HPDE6-E6E7 (cell line): ENCODE measurements at regions not wholly inside any gene's neighbourhood (a gene's known extent, or its start where the extent isn't known, plus 50 kb on each side); places are given as distances from the start of the nearest gene placed in this dataset.

Source experiments
- DNase-seq: peaks from one replicate; pipeline ENCODE4 v3.0.0; 2011; ENCODE audit warnings: missing footprints; ENCODE audit errors: extremely low spot score

- no peak for DNase-seq
Measured at GRCh38 chr15:62608369-62608768, 434.2 kb upstream of the TPM1 start.

GRCh38 chr15:62610265-62610869 lies 432.2 kb upstream of the TPM1 start:
- DNase-seq = no peak

GRCh38 chr15:62611002-62611401 lies 431.5 kb upstream of the TPM1 start:
- no peak for DNase-seq

- no peak for DNase-seq
Measured at GRCh38 chr15:62612183-62612733, 430.3 kb upstream of the TPM1 start.

- no peak for DNase-seq
Measured at GRCh38 chr15:62612771-62613170, 429.8 kb upstream of the TPM1 start.

GRCh38 chr15:62616746-62617145 lies 425.8 kb upstream of the TPM1 start:
- DNase-seq = no peak

- DNase-seq = no peak
Measured at GRCh38 chr15:62617741-62618140, 424.8 kb upstream of the TPM1 start.

GRCh38 chr15:62618432-62618831 lies 424.1 kb upstream of the TPM1 start:
- DNase-seq = peak; percentile 69

- no peak for DNase-seq
Measured at GRCh38 chr15:62618846-62619504, 423.6 kb upstream of the TPM1 start.

- no peak for DNase-seq
Measured at GRCh38 chr15:62619526-62619925, 423.0 kb upstream of the TPM1 start.

GRCh38 chr15:62622775-62623174 lies 419.8 kb upstream of the TPM1 start:
- no peak for DNase-seq

- DNase-seq = no peak
Measured at GRCh38 chr15:62624547-62625378, 417.8 kb upstream of the TPM1 start.

GRCh38 chr15:62625429-62626033 lies 417.0 kb upstream of the TPM1 start:
- DNase-seq = no peak

- DNase-seq = no peak
Measured at GRCh38 chr15:62626903-62627302, 415.6 kb upstream of the TPM1 start.

- no peak for DNase-seq
Measured at GRCh38 chr15:62631076-62631724, 411.3 kb upstream of the TPM1 start.

- no peak for DNase-seq
Measured at GRCh38 chr15:62636823-62637573, 405.5 kb upstream of the TPM1 start.

- no peak for DNase-seq
Measured at GRCh38 chr15:62637574-62637897, 405.0 kb upstream of the TPM1 start.

- DNase-seq = no peak
Measured at GRCh38 chr15:62637950-62638619, 404.5 kb upstream of the TPM1 start.

GRCh38 chr15:62639432-62639831 lies 403.1 kb upstream of the TPM1 start:
- DNase-seq = no peak

- no peak for DNase-seq
Measured at GRCh38 chr15:62639906-62640605, 402.5 kb upstream of the TPM1 start.
